IMR-90 (cell line): ENCODE measurements at regions not wholly inside any gene's neighbourhood (a gene's known extent, or its start where the extent isn't known, plus 50 kb on each side); places are given as distances from the start of the nearest gene placed in this dataset.

ENCODE experiments used
- ATAC-seq: fragments of 200-7000 bp; cut with Tn5 transposase; 2 replicates; pipeline ENCODE4 v1.9.1; 2020; ENCODE audit warnings: low read depth, mild to moderate bottlenecking, moderate library complexity
- BruUV-seq: library from RNA; stranded (reverse); fragments of 400-500 nt; replicated peaks from 2 replicates; lab custom pipeline; 2021; lab: Mats Ljungman, UMichigan
- CTCF ChIA-PET: fragments of 300-600 bp; formaldehyde crosslinking; extraction: SDS; loops from one replicate; lab custom pipeline; 2021; ENCODE audit warnings: antibody characterized with exemption; lab: Yijun Ruan, JAX
- POLR2A ChIA-PET: fragments of 300-600 bp; sonication (Branson Sonifier 250); formaldehyde crosslinking; loops from one replicate; lab custom pipeline; 2022; ENCODE audit warnings: antibody characterized with exemption; ENCODE audit not compliant: unreplicated experiment; lab: Charles Lee
- DNase-seq: peaks from one replicate; pipeline ENCODE4 v3.0.0; 2013
- H2AFZ ChIP-seq: replicated peaks from 2 replicates; pipeline ENCODE3; 2013; ENCODE audit warnings: low read length, mild to moderate bottlenecking; ENCODE audit not compliant: poor library complexity
- H2AK5ac ChIP-seq: 2 replicates; pipeline ENCODE4 v1.6.1; 2013; ENCODE audit warnings: low read depth, low read length, inconsistent platforms
- H2AK9ac ChIP-seq: replicated peaks from 2 replicates; pipeline ENCODE3; 2013; ENCODE audit warnings: mild to moderate bottlenecking, low read depth, low read length, moderate library complexity; ENCODE audit not compliant: poor library complexity
- H2BK120ac ChIP-seq: 2 replicates; pipeline ENCODE4 v1.6.1; 2013; ENCODE audit warnings: low read depth, low read length, inconsistent platforms
- H2BK15ac ChIP-seq: 3 replicates; pipeline ENCODE4 v1.6.1; 2013; ENCODE audit warnings: low read depth, low read length, inconsistent platforms
- H2BK20ac ChIP-seq: 2 replicates; pipeline ENCODE4 v1.6.1; 2013; ENCODE audit warnings: low read depth, mild to moderate bottlenecking, inconsistent platforms, low read length, moderate library complexity
- H2BK5ac ChIP-seq: 2 replicates; pipeline ENCODE4 v1.6.1; 2013; ENCODE audit warnings: mild to moderate bottlenecking, low read depth, low read length, inconsistent platforms; ENCODE audit not compliant: poor library complexity, severe bottlenecking
- H3K14ac ChIP-seq: replicated peaks from 2 replicates; pipeline ENCODE4 v1.6.1; 2013; ENCODE audit warnings: low read depth, low read length, inconsistent platforms
- H3K18ac ChIP-seq: 2 replicates; pipeline ENCODE4 v1.6.1; 2013; ENCODE audit warnings: low read depth, low read length, control low read depth
- H3K23ac ChIP-seq: 2 replicates; pipeline ENCODE4 v1.6.1; 2013; ENCODE audit warnings: low read depth, low read length, inconsistent platforms
- H3K27ac ChIP-seq: 2 replicates; pipeline ENCODE4 v1.5.1; 2013; ENCODE audit warnings: mild to moderate bottlenecking, control low read depth, low read length; ENCODE audit not compliant: insufficient read depth
- H3K27me3 ChIP-seq: 2 replicates; pipeline ENCODE4 v1.6.1; 2013; ENCODE audit warnings: low read length; ENCODE audit not compliant: control insufficient read depth, insufficient read depth
- H3K36me3 ChIP-seq: 2 replicates; pipeline ENCODE4 v1.6.1; 2013; ENCODE audit warnings: low read length, mixed read lengths; ENCODE audit not compliant: control insufficient read depth, insufficient read depth
- H3K4ac ChIP-seq: 2 replicates; pipeline ENCODE4 v1.6.1; 2013; ENCODE audit warnings: low read depth, low read length, inconsistent platforms
- H3K4me1 ChIP-seq: 2 replicates; pipeline ENCODE4 v1.6.1; 2013; ENCODE audit warnings: low read length, mixed read lengths; ENCODE audit not compliant: control insufficient read depth, insufficient read depth
- H3K4me2 ChIP-seq: 2 replicates; pipeline ENCODE4 v1.6.1; 2013; ENCODE audit warnings: low read depth, mild to moderate bottlenecking, control low read depth, low read length, moderate library complexity
- H3K4me3 ChIP-seq: 2 replicates; pipeline ENCODE4 v1.5.1; 2013; ENCODE audit warnings: low read depth, mild to moderate bottlenecking, control low read depth, low read length, moderate library complexity; ENCODE audit not compliant: insufficient read depth
- H3K56ac ChIP-seq: 2 replicates; pipeline ENCODE4 v1.6.1; 2013; ENCODE audit warnings: low read length, inconsistent platforms; ENCODE audit not compliant: insufficient read depth; ENCODE audit errors: extremely low read depth
- H3K79me1 ChIP-seq, 2 experiments: 2 replicates each; pipeline ENCODE4 v1.6.1; 2013; ENCODE audit warnings: low read length in 2 of 2, inconsistent platforms in 1 of 2, low read depth in 1 of 2
- H3K9ac ChIP-seq: 2 replicates; pipeline ENCODE4 v1.6.1; 2013; ENCODE audit warnings: low read depth, low read length, control low read depth
- H3K9me1 ChIP-seq: 2 replicates; pipeline ENCODE4 v1.6.1; 2013; ENCODE audit warnings: low read length, inconsistent platforms; ENCODE audit not compliant: insufficient read depth
- H3K9me3 ChIP-seq: 2 replicates; pipeline ENCODE4 v1.6.1; 2013; ENCODE audit warnings: low read length; ENCODE audit not compliant: control insufficient read depth, insufficient read depth
- H4K20me1 ChIP-seq: 2 replicates; pipeline ENCODE4 v1.6.1; 2013; ENCODE audit warnings: low read length, inconsistent platforms; ENCODE audit not compliant: insufficient read depth
- H4K5ac ChIP-seq: 2 replicates; pipeline ENCODE4 v1.6.1; 2013; ENCODE audit warnings: mild to moderate bottlenecking, low read depth, low read length, control low read depth
- H4K8ac ChIP-seq, 2 experiments: 2 replicates each; pipeline ENCODE4 v1.6.1; 2013; ENCODE audit warnings: low read depth in 2 of 2, low read length in 2 of 2, control low read depth in 1 of 2, inconsistent platforms in 1 of 2
- H4K91ac ChIP-seq: 2 replicates; pipeline ENCODE4 v1.6.1; 2013; ENCODE audit warnings: low read depth, low read length, inconsistent platforms; ENCODE audit not compliant: insufficient read depth
- BHLHE40 ChIP-seq: fragments of 150-350 bp; IDR thresholded peaks from 2 replicates; pipeline ENCODE4 v1.6.1; 2016; ENCODE audit warnings: mild to moderate bottlenecking, low read depth, low read length
- CEBPB ChIP-seq: IDR thresholded peaks from 2 replicates; pipeline ENCODE4 v1.6.1; 2012; ENCODE audit warnings: low read depth, low read length, improper control_type of control experiment
- CTCF ChIP-seq: conservative IDR thresholded peaks from 2 replicates; pipeline ENCODE4 v1.5.1; 2012; ENCODE audit warnings: mild to moderate bottlenecking, low read depth, low read length, improper control_type of control experiment
- ELK1 ChIP-seq: fragments of 150-350 bp; IDR thresholded peaks from 2 replicates; pipeline ENCODE4 v1.6.1; 2016; ENCODE audit warnings: low read depth, mild to moderate bottlenecking, low read length, moderate library complexity, borderline replicate concordance
- FOS ChIP-seq: fragments of 150-350 bp; IDR thresholded peaks from 2 replicates; pipeline ENCODE4 v1.6.1; 2016; ENCODE audit warnings: low read depth, low read length
- MAFK ChIP-seq: IDR thresholded peaks from 2 replicates; pipeline ENCODE4 v1.6.1; 2012; ENCODE audit warnings: low read depth, low read length, improper control_type of control experiment
- NFE2L2 ChIP-seq: fragments of 150-350 bp; IDR thresholded peaks from 2 replicates; pipeline ENCODE4 v1.6.1; 2016; ENCODE audit warnings: low read depth, mild to moderate bottlenecking, low read length
- POLR2A ChIP-seq: IDR thresholded peaks from 2 replicates; pipeline ENCODE4 v1.6.1; 2012; ENCODE audit warnings: mild to moderate bottlenecking, low read depth, low read length
- RAD21 ChIP-seq: IDR thresholded peaks from 2 replicates; pipeline ENCODE4 v1.6.1; 2012; ENCODE audit warnings: low read length, improper control_type of control experiment
- RCOR1 ChIP-seq: IDR thresholded peaks from 2 replicates; pipeline ENCODE4 v1.6.1; 2012; ENCODE audit warnings: mild to moderate bottlenecking, low read length, improper control_type of control experiment; ENCODE audit not compliant: insufficient replicate concordance
- SMC3 ChIP-seq: fragments of 150-350 bp; IDR thresholded peaks from 2 replicates; pipeline ENCODE4 v1.6.1; 2016; ENCODE audit warnings: low read depth, mild to moderate bottlenecking, antibody characterized with exemption, low read length, moderate library complexity
- WGBS, 2 experiments: methylation state at CpG; one replicate each; pipeline versions ENCODE4 v1.1.5 to v1.1.7; 2013; ENCODE audit warnings: missing lambda C conversion rate in 2 of 2; ENCODE audit not compliant: insufficient read length in 1 of 2; ENCODE audit errors: extremely low coverage in 2 of 2; 5-methylcytosine and 5-hydroxymethylcytosine counted together
- dilution Hi-C: fragments of 300-500 bp; cut with HindIII; formaldehyde crosslinking; loops from one replicate; pipeline ENCODE4 v1.14.3; 2018; ENCODE audit warnings: low sequenced_read_pairs; ENCODE audit not compliant: unreplicated experiment
- in situ Hi-C: fragments of 300-500 bp; cut with MboI; formaldehyde crosslinking; loops from 3 replicates; pipeline ENCODE4 v1.14.3; 2019; ENCODE audit warnings: low sequenced_read_pairs, inconsistent platforms, mixed read lengths
- intact Hi-C: fragments of 100-400 bp; cut with micrococcal nuclease; formaldehyde crosslinking; loops from 2 replicates; pipeline ENCODE4 v1.10.0; 2022
- TF ChIP-seq, protein P1 (sequence below): fragments of 150-350 bp; IDR thresholded peaks from 2 replicates; pipeline ENCODE4 v1.6.1; 2017; ENCODE audit warnings: mild to moderate bottlenecking, antibody characterized with exemption, low read length, low read depth

DNA sequence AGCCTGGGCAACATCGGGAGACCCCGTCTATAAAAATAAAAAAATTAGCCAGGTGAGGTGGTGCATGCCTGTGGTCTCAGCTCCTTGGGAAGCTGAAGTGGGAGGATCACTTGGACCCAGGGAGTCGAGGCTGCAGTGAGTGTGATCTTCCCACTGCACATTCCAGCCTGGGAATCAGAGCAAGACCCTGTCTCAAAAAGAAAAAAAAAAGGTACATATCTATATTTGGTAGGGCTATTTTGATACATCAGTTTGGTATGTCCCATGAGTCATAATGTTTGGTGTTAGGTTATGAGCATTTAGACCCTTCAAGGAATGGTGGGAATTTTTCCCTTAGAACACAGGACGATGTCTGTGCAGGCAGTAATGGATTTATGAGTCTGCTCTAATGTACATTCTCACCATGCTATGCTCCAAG lies 55.3 kb upstream of the POU4F3 start:
- Histone ChIP-seq H4K8ac (peak overlapping the region in 1 of 2 experiments; percentile 56; a peak in 2 of 4 replicates), H3K4me2 (peak overlapping the region; percentile 41; the same call in 1 of the 2 replicates), H2BK5ac (peak overlapping the region; percentile 44), H2BK120ac (peak overlapping the region; percentile 57), H4K20me1 (no peaks in the 10 kb centered on the region), H3K9me3 (no peaks in the 10 kb centered on the region), H3K27ac (peak overlapping the region; percentile 14), H3K4me3 (no peak overlapping the region), H3K36me3 (peaks cover 12% of the 10 kb centered on the region; the same call in 1 of the 2 replicates), H3K23ac (no peak overlapping the region; the same call in 1 of the 2 replicates), H2AK5ac (no peak overlapping the region), H3K9me1 (no peaks in the 10 kb centered on the region), H3K18ac (0 out of 2 replicates have a peak overlapping the region, but pooled peaks have one; percentile 0), H3K14ac (peak overlapping the region; percentile 12; the same call in 1 of the 2 replicates), H4K5ac (no peak overlapping the region), H3K4ac (peak overlapping the region; percentile 70), H2AK9ac (no peak overlapping the region), H3K27me3 (no peaks in the 10 kb centered on the region), H3K4me1 (peaks cover 3% of the 10 kb centered on the region; the same call in 1 of the 2 replicates), H3K56ac (peak overlapping the region; percentile 57; the same call in 1 of the 2 replicates), H3K9ac (no peak overlapping the region), H2AFZ (no peak overlapping the region), H2BK20ac (peak overlapping the region; percentile 13; the same call in 1 of the 2 replicates), H3K79me1 (peaks cover 0 to 2% of the 10 kb centered on the region in 2 experiments; a peak in 2 of 4 replicates), H4K91ac (no peak overlapping the region), H2BK15ac (peak overlapping the region; percentile 59; the same call in 1 of the 3 replicates)
- no CpG with 5 or more reads among the region's 4 CpGs for WGBS, 2 experiments
- intact Hi-C loops (no loop called here), dilution Hi-C loops (no loop called here), in situ Hi-C loops (no loop called here)
- no TSS peak for BruUV-seq
- TF ChIP-seq MAFK: no peak
- no peak for TF ChIP-seq CTCF
- TF ChIP-seq POLR2A: no peak
- TF ChIP-seq SMC3: no peak
- TF ChIP-seq BHLHE40: no peak
- TF ChIP-seq ELK1: no peak
- TF ChIP-seq, protein P1, sequence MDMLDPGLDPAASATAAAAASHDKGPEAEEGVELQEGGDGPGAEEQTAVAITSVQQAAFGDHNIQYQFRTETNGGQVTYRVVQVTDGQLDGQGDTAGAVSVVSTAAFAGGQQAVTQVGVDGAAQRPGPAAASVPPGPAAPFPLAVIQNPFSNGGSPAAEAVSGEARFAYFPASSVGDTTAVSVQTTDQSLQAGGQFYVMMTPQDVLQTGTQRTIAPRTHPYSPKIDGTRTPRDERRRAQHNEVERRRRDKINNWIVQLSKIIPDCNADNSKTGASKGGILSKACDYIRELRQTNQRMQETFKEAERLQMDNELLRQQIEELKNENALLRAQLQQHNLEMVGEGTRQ: no peak
- TF ChIP-seq RAD21: no peak
- 0 out of 2 replicates have a peak, but pooled peaks have one; percentile 0 for TF ChIP-seq CEBPB
- TF ChIP-seq RCOR1: no peak
- peak; percentile 89 for TF ChIP-seq FOS
- no peak for TF ChIP-seq NFE2L2
- ATAC-seq (peak; percentile 96), DNase-seq (peak; percentile 96)
- ChIA-PET POLR2A (no interaction called here), CTCF (no interaction called here)
